Common myeloid progenitor, CD34-positive (primary cell): ENCODE measurements at regions not wholly inside any gene's neighbourhood (a gene's known extent, or its start where the extent isn't known, plus 50 kb on each side); places are given as distances from the start of the nearest gene placed in this dataset.

Source experiments
- CTCF ChIA-PET: fragments of 350-600 bp; sonication (Branson Sonifier 250); formaldehyde crosslinking; loops from one replicate; lab custom pipeline; 2021; ENCODE audit warnings: antibody characterized with exemption; lab: Charles Lee
- POLR2A ChIA-PET: fragments of 350-600 bp; sonication (Branson Sonifier 250); formaldehyde crosslinking; loops from one replicate; lab custom pipeline; 2021; ENCODE audit warnings: antibody characterized with exemption; lab: Charles Lee
- DNase-seq, 3 donors: peaks; one replicate each; pipeline versions ENCODE4 v3.0.0 to v3.0.0-alpha.2; 2013
- H3K27ac ChIP-seq, 2 experiments: 1 replicate in 1 of 2; 2 replicates in 1 of 2; pipeline ENCODE4 v1.7.0; 2013; ENCODE audit warnings: inconsistent platforms in 2 of 2, low read length in 2 of 2, mild to moderate bottlenecking in 2 of 2, low read depth in 1 of 2, moderate library complexity in 1 of 2; ENCODE audit not compliant: severe bottlenecking in 2 of 2, insufficient read depth in 1 of 2, poor library complexity in 1 of 2
- H3K27me3 ChIP-seq, 5 experiments: replicated peaks in 2 of 5; 1 replicate in 3 of 5; 2 replicates in 2 of 5; pipeline versions ENCODE4 v1.6.1 to v1.7.0; 2013; ENCODE audit warnings: low read length in 4 of 5, mild to moderate bottlenecking in 2 of 5, moderate library complexity in 2 of 5, inconsistent platforms in 1 of 5; ENCODE audit not compliant: insufficient read depth in 5 of 5, control insufficient read depth in 4 of 5
- H3K36me3 ChIP-seq, 4 experiments: 1 replicate in 2 of 4; 2 replicates in 2 of 4; pipeline versions ENCODE4 v1.6.1 to v1.7.0; 2013; ENCODE audit warnings: low read length in 3 of 4, control low read depth in 1 of 4, mild to moderate bottlenecking in 1 of 4; ENCODE audit not compliant: control insufficient read depth in 4 of 4, insufficient read depth in 4 of 4
- H3K4me1 ChIP-seq, 4 experiments: 1 replicate in 3 of 4; 2 replicates in 1 of 4; pipeline versions ENCODE4 v1.6.1 to v1.7.1; 2013; ENCODE audit warnings: low read length in 3 of 4, mild to moderate bottlenecking in 3 of 4, control low read depth in 1 of 4, inconsistent platforms in 1 of 4, moderate library complexity in 1 of 4; ENCODE audit not compliant: control insufficient read depth in 4 of 4, insufficient read depth in 4 of 4; ENCODE audit errors: control extremely low read depth in 1 of 4
- H3K4me3 ChIP-seq, 7 experiments: 1 replicate in 4 of 7; 2 replicates in 3 of 7; pipeline versions ENCODE4 v1.5.1 to v1.7.0; 2013; ENCODE audit warnings: mild to moderate bottlenecking in 7 of 7, low read length in 6 of 7, moderate library complexity in 6 of 7, inconsistent platforms in 2 of 7, low read depth in 2 of 7, control low read depth in 1 of 7; ENCODE audit not compliant: insufficient read depth in 4 of 7, control insufficient read depth in 1 of 7; ENCODE audit errors: extremely low read depth in 1 of 7
- H3K9me3 ChIP-seq, 5 experiments: 1 replicate in 4 of 5; 2 replicates in 1 of 5; pipeline versions ENCODE4 v1.6.1 to v1.7.1; 2013; ENCODE audit warnings: low read length in 4 of 5, mild to moderate bottlenecking in 2 of 5, inconsistent platforms in 1 of 5, low read depth in 1 of 5, moderate library complexity in 1 of 5; ENCODE audit not compliant: control insufficient read depth in 4 of 5, insufficient read depth in 2 of 5; ENCODE audit errors: control extremely low read depth in 1 of 5
- WGBS: methylation state at CpG from one replicate; pipeline ENCODE4 v1.1.5; 2013; ENCODE audit not compliant: insufficient coverage; 5-methylcytosine and 5-hydroxymethylcytosine counted together

GRCh38 chr17:73740370-73740769 is 96.1 kb upstream of the SDK2 start:
- WGBS: 37% methylated on average over 8 of the region's 8 CpGs
- CTCF ChIA-PET: no interaction called here

GRCh38 chr17:73742948-73743381 is 98.7 kb upstream of the SDK2 start:
- no peak for DNase-seq
- Histone ChIP-seq H3K9me3 (peaks cover 0 to 3% (median 0%) of the 10 kb centered on the region in 5 experiments), H3K36me3 (no peaks in the 10 kb centered on the region), H3K27me3 (peaks cover 0 to 6% (median 0%) of the 10 kb centered on the region in 5 experiments), H3K27ac (no peak overlapping the region), H3K4me3 (no peak overlapping the region), H3K4me1 (peaks cover 0 to 11% (median 0%) of the 10 kb centered on the region in 4 experiments)
- CTCF ChIA-PET: no interaction called here
- POLR2A ChIA-PET: no interaction called here
- 90% methylated on average over 4 of the region's 17 CpGs for WGBS

More at GRCh38 chr17:73740370-73740769, 96.1 kb upstream of the SDK2 start:
- Histone ChIP-seq H3K4me3 (no peak overlapping the region), H3K27me3 (peaks cover 0 to 4% (median 0%) of the 10 kb centered on the region in 5 experiments), H3K9me3 (peaks cover 0 to 3% (median 0%) of the 10 kb centered on the region in 5 experiments), H3K36me3 (no peaks in the 10 kb centered on the region), H3K27ac (no peak overlapping the region), H3K4me1 (peaks cover 0 to 11% (median 0%) of the 10 kb centered on the region in 4 experiments)
- no peak for DNase-seq
- POLR2A ChIA-PET: no interaction called here

- DNase-seq: no peak
- H3K27ac ChIP-seq: no peak overlapping the region
- CTCF ChIA-PET: no interaction called here
- no peaks in the 10 kb centered on the region for H3K36me3 ChIP-seq
- peaks cover 0 to 3% (median 0%) of the 10 kb centered on the region in 5 experiments for H3K9me3 ChIP-seq
- peaks cover 0 to 6% (median 0%) of the 10 kb centered on the region in 5 experiments for H3K27me3 ChIP-seq
- no peak overlapping the region for H3K4me3 ChIP-seq
- POLR2A ChIA-PET: no interaction called here
- 90% methylated on average over 8 of the region's 8 CpGs for WGBS
- H3K4me1 ChIP-seq: peaks cover 0 to 11% (median 0%) of the 10 kb centered on the region in 4 experiments
Observed at GRCh38 chr17:73743518-73744201, 99.4 kb upstream of the SDK2 start.

GRCh38 chr17:73744411-73744810 is 100.2 kb upstream of the SDK2 start:
- peaks cover 0 to 4% (median 0%) of the 10 kb centered on the region in 5 experiments for H3K27me3 ChIP-seq
- peaks cover 0 to 3% (median 0%) of the 10 kb centered on the region in 5 experiments for H3K9me3 ChIP-seq
- 96% methylated on average over 3 of the region's 7 CpGs for WGBS
- peaks cover 0 to 11% (median 0%) of the 10 kb centered on the region in 4 experiments for H3K4me1 ChIP-seq
- H3K4me3 ChIP-seq: no peak overlapping the region
- DNase-seq: no peak
- POLR2A ChIA-PET: no interaction called here
- H3K36me3 ChIP-seq: no peaks in the 10 kb centered on the region
- CTCF ChIA-PET: no interaction called here
- H3K27ac ChIP-seq: no peak overlapping the region

GRCh38 chr17:73746314-73747073 is 102.2 kb upstream of the SDK2 start:
- H3K9me3 ChIP-seq: peaks cover 0 to 3% (median 0%) of the 10 kb centered on the region in 5 experiments
- 85% methylated on average over 8 of the region's 12 CpGs for WGBS
- peaks cover 0 to 2% (median 0%) of the 10 kb centered on the region in 5 experiments for H3K27me3 ChIP-seq
- CTCF ChIA-PET: no interaction called here
- no peaks in the 10 kb centered on the region for H3K4me1 ChIP-seq
- no peak for DNase-seq
- H3K36me3 ChIP-seq: no peaks in the 10 kb centered on the region
- POLR2A ChIA-PET: no interaction called here
- no peak overlapping the region for H3K4me3 ChIP-seq
- no peak overlapping the region for H3K27ac ChIP-seq

GRCh38 chr17:73747221-73748002 is 103.2 kb upstream of the SDK2 start:
- H3K36me3 ChIP-seq: no peaks in the 10 kb centered on the region
- WGBS: 87% methylated on average over 11 of the region's 15 CpGs
- H3K9me3 ChIP-seq: peaks cover 0 to 2% (median 0%) of the 10 kb centered on the region in 5 experiments
- H3K4me1 ChIP-seq: no peaks in the 10 kb centered on the region
- ChIA-PET CTCF (no interaction called here), POLR2A (no interaction called here)
- DNase-seq: no peak
- H3K27me3 ChIP-seq: peaks cover 0 to 2% (median 0%) of the 10 kb centered on the region in 5 experiments
- no peak overlapping the region for H3K4me3 ChIP-seq
- no peak overlapping the region for H3K27ac ChIP-seq
